HUES6 (cell line): ENCODE measurements at regions not wholly inside any gene's neighbourhood (a gene's known extent, or its start where the extent isn't known, plus 50 kb on each side); places are given as distances from the start of the nearest gene placed in this dataset.
"Not testable (repeated sequence)": the region's sequence is repeated elsewhere in the genome, so short reads cannot be mapped to it uniquely, and the experiment has no call there.

Source experiments
- H3K27ac ChIP-seq: 2 replicates; pipeline ENCODE4 v1.7.0; 2013; ENCODE audit warnings: low read depth, mild to moderate bottlenecking, low read length, inconsistent platforms
- H3K27me3 ChIP-seq: 2 replicates; pipeline ENCODE4 v1.6.1; 2013; ENCODE audit warnings: low read length; ENCODE audit not compliant: control insufficient read depth, insufficient read depth
- H3K36me3 ChIP-seq: 2 replicates; pipeline ENCODE4 v1.6.1; 2013; ENCODE audit warnings: low read length; ENCODE audit not compliant: control insufficient read depth, insufficient read depth
- H3K4me1 ChIP-seq: 2 replicates; pipeline ENCODE4 v1.6.1; 2013; ENCODE audit warnings: low read length; ENCODE audit not compliant: control insufficient read depth, insufficient read depth
- H3K4me3 ChIP-seq: 2 replicates; pipeline ENCODE4 v1.5.1; 2013; ENCODE audit warnings: low read depth, low read length
- H3K9ac ChIP-seq: one replicate; pipeline ENCODE4 v1.6.1; 2013; ENCODE audit warnings: mild to moderate bottlenecking, low read length
- H3K9me3 ChIP-seq: 2 replicates; pipeline ENCODE4 v1.6.1; 2013; ENCODE audit warnings: low read depth, low read length; ENCODE audit not compliant: control insufficient read depth, insufficient read depth

DNA sequence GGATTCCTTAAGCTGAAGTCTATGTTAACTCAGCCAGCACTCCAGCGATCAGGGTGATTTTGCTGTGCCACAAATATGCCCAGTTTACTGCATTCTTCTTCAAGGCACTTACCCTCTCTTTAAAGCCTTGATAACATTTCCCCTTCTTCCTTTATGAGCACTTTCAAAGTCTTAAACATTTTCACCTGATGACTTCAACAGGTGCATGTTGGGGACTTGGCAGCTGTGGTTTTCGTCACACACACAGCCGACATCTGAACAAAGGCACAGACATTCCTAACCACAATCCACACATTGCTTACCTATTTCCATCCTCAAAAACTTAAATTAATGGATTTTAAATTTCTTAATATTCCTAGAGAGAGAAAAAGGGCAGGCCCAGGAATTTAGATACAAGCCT is 331.5 kb downstream of the CRPPA start:
- Histone ChIP-seq H3K27me3 (no peaks in the 10 kb centered on the region), H3K9me3 (no peaks in the 10 kb centered on the region), H3K4me3 (no peak overlapping the region), H3K36me3 (no peaks in the 10 kb centered on the region), H3K27ac (no peak overlapping the region), H3K4me1 (no peaks in the 10 kb centered on the region), H3K9ac (no peak overlapping the region)

DNA sequence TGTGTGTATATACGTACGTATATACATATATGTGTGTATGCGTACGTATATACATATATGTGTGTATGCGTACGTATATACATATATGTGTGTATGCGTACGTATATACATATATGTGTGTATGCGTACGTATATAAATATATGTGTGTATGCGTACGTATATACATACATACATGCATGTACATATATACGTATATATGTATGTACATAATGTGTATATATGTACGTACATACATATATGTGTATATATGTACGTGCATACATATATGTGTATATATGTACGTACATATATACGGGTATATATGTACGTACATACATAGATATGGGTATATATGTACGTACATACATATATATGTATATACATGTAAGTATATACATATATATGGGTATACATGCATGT is 332.1 kb downstream of the CRPPA start:
- no peaks in the 10 kb centered on the region for H3K4me1 ChIP-seq
- H3K27me3 ChIP-seq = no peaks in the 10 kb centered on the region
- no peak overlapping the region for H3K27ac ChIP-seq
- H3K4me3 ChIP-seq = no peak overlapping the region
- H3K9ac ChIP-seq = no peak overlapping the region
- no peaks in the 10 kb centered on the region for H3K9me3 ChIP-seq
- H3K36me3 ChIP-seq = no peaks in the 10 kb centered on the region

GRCh38 chr7:16086743-16087142 is 334.6 kb downstream of the CRPPA start:
- Histone ChIP-seq H3K9me3 (0 out of 2 replicates have a peak, but pooled peaks cover 3% of the 10 kb centered on the region), H3K27me3 (no peaks in the 10 kb centered on the region), H3K4me3 (no peak overlapping the region), H3K36me3 (no peaks in the 10 kb centered on the region), H3K27ac (no peak overlapping the region), H3K4me1 (no peaks in the 10 kb centered on the region), H3K9ac (no peak overlapping the region)

GRCh38 chr7:16085780-16086179 is 335.6 kb downstream of the CRPPA start:
- H3K36me3 ChIP-seq, H3K27ac ChIP-seq, H3K4me1 ChIP-seq, H3K27me3 ChIP-seq, H3K9ac ChIP-seq, H3K9me3 ChIP-seq, H3K4me3 ChIP-seq: not testable (repeated sequence)

GRCh38 chr7:16084875-16085274 is 336.5 kb downstream of the CRPPA start:
- Histone ChIP-seq H3K9ac (no peak overlapping the region), H3K36me3 (no peaks in the 10 kb centered on the region), H3K27ac (no peak overlapping the region), H3K4me3 (no peak overlapping the region), H3K9me3 (peaks cover 3% of the 10 kb centered on the region; the same call in 1 of the 2 replicates), H3K4me1 (no peaks in the 10 kb centered on the region), H3K27me3 (no peaks in the 10 kb centered on the region)

DNA sequence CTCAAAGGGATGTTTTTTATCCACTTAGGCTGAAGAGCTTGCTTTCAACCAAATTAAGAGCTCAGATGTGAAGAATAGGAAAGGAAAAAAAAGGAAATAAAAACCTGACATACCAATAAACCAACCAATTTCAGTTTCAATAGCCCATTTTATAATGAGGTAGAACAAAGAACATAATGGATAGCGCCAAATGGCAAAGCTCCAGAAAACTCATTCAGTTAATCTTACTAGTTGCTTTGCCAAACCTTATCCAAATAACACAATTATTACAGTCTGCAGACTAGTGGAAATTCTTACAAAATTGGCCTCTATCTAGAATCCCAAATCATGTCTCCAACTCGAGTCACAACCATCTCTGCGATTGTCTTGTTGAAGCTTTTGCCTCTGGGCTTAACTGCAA is 337.0 kb downstream of the CRPPA start:
- H3K9me3 ChIP-seq = peaks cover 3% of the 10 kb centered on the region; the same call in 1 of the 2 replicates
- H3K36me3 ChIP-seq = no peaks in the 10 kb centered on the region
- no peak overlapping the region for H3K4me3 ChIP-seq
- no peaks in the 10 kb centered on the region for H3K4me1 ChIP-seq
- no peaks in the 10 kb centered on the region for H3K27me3 ChIP-seq
- H3K9ac ChIP-seq = no peak overlapping the region
- H3K27ac ChIP-seq = no peak overlapping the region

DNA sequence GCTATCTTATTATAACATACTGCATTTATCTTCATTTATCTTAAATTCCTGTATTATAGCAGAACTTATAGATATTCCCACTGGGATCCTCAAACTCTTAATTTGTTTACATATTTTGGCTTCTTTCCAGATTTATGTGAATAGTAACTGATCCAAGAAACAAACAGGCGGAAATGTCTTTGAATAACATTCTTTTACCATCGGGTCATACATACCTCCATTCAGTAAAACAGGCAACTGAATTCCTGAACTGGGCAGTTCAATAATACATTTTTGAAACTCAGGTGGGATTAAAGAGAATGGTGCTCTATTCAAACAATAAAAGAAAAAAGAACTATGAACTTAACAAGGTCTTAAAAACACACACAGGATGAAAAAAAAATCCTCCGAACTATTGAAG is 337.4 kb downstream of the CRPPA start:
- Histone ChIP-seq H3K36me3 (no peaks in the 10 kb centered on the region), H3K9ac (no peak overlapping the region), H3K4me3 (no peak overlapping the region), H3K4me1 (no peaks in the 10 kb centered on the region), H3K27ac (no peak overlapping the region), H3K27me3 (no peaks in the 10 kb centered on the region), H3K9me3 (peaks cover 3% of the 10 kb centered on the region; the same call in 1 of the 2 replicates)

GRCh38 chr7:16080131-16080530 is 341.2 kb downstream of the CRPPA start:
- Histone ChIP-seq H3K4me3 (no peak overlapping the region), H3K27me3 (no peaks in the 10 kb centered on the region), H3K36me3 (no peaks in the 10 kb centered on the region), H3K27ac (no peak overlapping the region), H3K9me3 (peaks cover 3% of the 10 kb centered on the region; the same call in 1 of the 2 replicates), H3K4me1 (no peaks in the 10 kb centered on the region), H3K9ac (no peak overlapping the region)

DNA sequence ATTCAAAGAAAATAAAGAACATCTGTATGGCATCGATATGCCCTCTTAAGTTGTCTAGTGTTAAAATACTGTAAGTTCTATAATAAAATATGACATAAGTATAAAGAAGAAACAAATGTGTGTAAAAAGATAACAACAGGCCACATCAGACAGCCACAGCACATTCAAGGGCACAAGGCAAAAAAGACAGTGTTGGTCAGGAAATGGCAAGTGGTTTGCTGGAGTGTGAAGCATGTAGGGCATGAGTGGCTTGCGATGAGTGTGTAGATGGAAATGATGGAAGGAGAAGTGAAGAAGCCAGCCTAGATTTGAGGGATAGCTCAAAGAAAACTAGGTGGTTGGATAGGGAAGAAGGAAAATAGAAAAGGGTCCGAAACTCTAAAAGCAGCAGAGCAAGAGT is 341.6 kb downstream of the CRPPA start:
- Histone ChIP-seq H3K36me3 (no peaks in the 10 kb centered on the region), H3K27me3 (no peaks in the 10 kb centered on the region), H3K4me1 (no peaks in the 10 kb centered on the region), H3K9ac (no peak overlapping the region), H3K4me3 (no peak overlapping the region), H3K9me3 (peaks cover 3% of the 10 kb centered on the region; the same call in 1 of the 2 replicates), H3K27ac (no peak overlapping the region)

DNA sequence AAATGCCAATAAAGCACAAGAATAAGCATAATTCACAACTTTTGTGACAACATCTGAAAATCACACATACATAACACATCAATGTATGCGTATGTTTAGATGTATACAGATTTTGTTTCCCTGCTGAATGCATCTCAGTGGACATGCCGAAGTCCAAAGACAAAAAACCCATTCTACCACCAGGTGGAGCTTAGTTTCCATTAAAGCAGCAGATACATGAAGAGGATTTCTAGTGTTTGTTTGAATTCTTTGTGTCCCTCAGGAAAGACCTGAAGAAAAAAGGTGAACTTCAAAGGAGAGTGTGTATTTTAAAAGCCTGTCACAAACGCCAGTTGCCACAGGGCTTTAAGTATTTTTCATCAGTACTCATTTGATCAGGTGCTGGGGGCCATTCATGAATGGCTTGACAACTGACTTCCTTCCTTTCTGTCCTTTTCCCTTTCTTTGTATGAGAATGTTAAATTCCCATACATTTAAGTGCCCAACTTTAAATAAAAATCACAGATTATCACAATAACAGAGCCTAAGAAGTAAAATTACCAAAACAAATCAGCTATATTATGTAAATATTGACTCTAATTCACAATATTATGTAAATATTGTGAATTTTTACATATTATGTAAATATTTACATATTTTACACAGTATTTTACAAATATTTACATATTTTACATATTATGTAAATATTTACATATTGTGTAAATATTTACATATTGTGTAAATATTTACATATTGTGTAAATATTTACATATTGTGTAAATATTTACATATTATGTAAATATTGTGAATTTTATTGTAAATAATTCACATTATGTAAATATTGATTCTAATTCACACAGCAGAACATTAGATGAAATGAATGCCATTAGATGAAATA is 343.0 kb downstream of the CRPPA start:
- Histone ChIP-seq H3K4me1 (no peaks in the 10 kb centered on the region), H3K9ac (no peak overlapping the region), H3K36me3 (no peaks in the 10 kb centered on the region), H3K4me3 (no peak overlapping the region), H3K9me3 (peaks cover 3% of the 10 kb centered on the region; the same call in 1 of the 2 replicates), H3K27ac (no peak overlapping the region), H3K27me3 (no peaks in the 10 kb centered on the region)

DNA sequence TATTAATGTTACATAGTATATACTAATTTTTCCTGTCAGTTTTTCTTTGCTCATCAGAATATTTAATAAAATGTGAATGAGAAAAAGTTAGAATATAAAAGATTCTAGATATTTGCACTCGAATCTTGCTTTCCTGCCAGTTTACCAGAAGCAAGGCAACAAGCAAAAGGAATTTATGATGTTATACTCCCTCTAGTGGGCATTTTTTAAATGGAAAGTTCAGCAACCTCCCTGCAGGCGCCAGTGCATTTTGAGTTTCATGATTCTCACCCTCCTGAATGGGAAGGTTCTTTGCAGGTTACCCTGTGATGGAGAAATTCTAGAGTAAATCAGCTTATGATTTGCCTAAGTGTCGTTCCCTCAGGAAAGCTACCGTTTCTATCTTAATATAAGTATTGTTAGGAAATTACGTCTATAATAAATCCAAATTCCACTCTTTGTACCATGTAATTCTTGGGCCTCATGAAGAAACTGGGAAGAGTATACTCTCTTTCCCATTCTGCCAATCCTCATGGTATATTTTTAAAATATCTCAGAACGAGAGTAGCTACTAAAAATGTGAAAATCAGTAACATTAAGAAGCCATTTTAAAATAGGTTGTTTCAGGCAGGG is 350.0 kb downstream of the CRPPA start:
- peaks cover 12% of the 10 kb centered on the region for H3K4me1 ChIP-seq
- H3K36me3 ChIP-seq = no peaks in the 10 kb centered on the region
- no peak overlapping the region for H3K9ac ChIP-seq
- no peaks in the 10 kb centered on the region for H3K9me3 ChIP-seq
- H3K4me3 ChIP-seq = no peak overlapping the region
- no peak overlapping the region for H3K27ac ChIP-seq
- H3K27me3 ChIP-seq = no peaks in the 10 kb centered on the region
